ENCODE measurements at regions not wholly inside any gene's neighbourhood (a gene's known extent, or its start where the extent isn't known, plus 50 kb on each side); places are given as distances from the start of the nearest gene placed in this dataset.

DNA sequence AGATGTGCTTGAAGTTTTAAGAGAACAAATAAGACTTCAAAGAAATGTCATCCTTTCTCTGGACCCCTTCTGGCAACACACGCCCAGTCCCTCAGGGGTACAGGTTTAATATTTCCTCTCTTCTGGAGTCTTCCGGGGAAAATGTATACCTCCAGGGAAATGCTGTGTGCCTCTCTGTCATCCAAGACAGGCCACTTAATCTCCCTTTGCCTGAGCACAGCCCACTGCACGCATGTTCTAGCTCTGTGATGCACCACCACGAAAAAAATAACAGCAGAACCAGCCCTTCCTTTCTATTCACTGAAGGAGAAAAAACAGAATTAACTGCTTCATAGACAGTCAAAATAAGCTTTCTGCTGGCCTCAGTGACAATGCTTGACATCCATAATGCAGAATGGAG is 140.1 kb downstream of the RBFOX3 start:
- no peak for DNase-seq (ENCODE audit: low read depth)

DNA sequence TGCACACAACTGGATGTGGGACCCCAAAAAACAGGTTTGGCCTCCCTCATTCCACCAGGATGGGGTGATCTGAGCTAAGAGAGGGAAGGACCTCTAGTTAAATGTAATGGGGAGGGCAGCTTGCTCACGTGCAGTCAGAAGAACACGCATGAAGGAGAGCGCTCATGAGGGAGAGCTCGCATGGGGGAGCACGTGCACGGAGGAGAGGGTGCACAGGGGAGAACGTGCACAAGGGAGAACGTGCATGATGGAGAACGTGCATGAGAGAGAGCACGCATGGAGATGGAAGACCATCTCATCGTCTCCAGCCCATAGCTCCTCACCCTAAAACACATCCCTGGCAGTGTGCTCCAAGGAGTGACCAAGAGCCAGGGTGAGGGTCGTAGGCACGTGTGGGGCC is 141.2 kb downstream of the RBFOX3 start:
- DNase-seq (ENCODE audit: low read depth): no peak

DNA sequence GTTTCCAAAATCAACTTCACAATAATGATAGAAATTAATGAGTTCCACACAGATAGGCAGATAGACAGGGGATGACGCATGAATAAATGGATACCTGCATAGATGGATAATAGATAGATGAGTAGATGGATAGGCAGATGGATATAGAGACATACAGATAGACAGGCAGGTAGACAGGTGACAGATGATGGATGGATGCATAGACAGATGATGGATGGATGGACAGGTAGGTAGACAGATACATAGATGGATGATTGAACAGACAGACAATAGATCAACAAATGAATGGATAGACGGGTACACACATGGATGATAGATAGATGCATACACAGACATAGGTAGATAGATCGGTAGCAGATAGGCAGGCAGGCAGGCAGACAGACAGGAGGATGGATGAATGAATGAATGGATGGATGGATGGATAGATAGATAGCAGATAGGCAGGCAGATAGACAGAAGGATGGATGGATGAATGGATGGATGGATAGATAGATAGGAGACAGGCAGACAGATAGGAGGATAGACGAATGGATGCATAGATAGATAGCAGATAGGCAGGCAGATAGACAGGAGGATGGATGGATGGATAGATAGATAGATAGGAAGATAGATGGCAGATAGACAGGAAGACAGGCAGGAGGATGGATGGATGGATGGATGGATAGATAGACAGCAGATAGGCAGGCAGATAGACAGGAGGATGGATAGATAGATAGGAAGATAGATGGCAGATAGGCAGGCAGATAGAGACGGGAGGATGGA is 142.5 kb downstream of the RBFOX3 start:
- no peak for DNase-seq (ENCODE audit: low read depth)

GRCh38 chr17:79466562-79467350 is 144.1 kb downstream of the RBFOX3 start:
- DNase-seq (ENCODE audit: low read depth): no peak

GRCh38 chr17:79465681-79466025 is 145.2 kb downstream of the RBFOX3 start:
- DNase-seq (ENCODE audit: low read depth): no peak

DNA sequence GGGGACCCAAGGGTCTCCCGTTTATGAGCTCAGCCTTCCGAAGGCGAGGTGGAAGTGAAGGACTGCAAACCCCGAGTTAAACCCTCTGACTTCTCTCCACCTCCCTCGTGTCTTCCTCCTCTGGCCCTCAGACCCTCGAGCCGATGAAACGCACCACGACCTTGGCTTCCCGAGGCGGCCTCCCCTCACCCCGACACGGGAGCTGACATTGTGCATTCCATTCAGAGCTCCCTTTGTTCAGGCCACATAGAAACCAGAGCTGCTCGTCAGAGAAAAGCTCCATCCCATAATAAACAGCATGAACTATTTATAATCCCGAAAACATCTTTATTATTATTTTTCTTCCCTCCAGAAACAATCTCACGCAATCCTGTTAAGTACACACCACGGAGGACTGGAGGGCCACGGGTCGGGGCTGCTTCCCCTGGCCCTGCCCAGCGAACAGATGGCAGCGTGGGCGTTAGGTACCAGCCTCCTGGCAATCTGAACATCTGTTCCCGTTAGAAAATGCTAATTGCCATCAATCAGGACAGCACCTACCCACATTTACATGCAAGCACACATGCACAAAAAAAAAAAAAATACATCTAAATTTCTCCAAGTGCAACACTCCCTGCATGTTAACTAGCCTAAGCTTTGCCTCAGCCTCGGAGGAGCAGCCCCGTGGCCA is 145.7 kb downstream of the RBFOX3 start:
- no peak for DNase-seq (ENCODE audit: low read depth)

DNA sequence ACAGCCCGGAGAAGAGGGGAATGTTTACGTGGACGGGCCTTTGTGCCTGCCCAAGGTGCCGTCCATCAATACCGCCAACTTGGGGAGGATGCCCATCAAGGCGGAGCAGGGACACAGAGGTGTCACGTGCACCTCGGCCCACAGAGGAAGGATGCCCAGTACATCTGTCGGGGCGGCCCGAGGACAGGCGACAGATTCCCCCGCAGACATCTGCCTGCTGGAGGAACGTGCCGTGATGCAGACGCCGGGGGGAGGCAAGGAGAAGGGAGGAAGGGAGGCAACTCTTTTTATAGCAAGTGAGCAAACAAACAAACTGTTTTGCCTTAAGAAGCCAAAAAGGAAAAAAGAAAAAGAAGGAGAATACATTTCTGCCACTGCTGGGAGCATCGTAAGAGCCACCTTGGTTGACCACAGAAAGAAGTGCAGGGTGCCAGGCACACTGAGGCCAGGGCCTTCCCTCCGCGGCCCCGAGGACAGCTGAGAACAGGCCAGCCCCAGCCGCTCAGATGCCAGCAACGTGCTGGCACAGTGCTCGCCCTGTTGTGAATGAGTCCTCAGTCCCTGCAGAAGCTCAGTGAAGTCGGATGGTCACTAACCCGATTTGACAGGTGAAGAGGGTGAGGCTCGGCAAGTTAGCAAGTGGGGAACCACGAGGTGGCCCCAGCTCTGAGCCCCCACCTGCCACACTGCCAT is 146.4 kb downstream of the RBFOX3 start:
- no peak for DNase-seq (ENCODE audit: low read depth)

DNA sequence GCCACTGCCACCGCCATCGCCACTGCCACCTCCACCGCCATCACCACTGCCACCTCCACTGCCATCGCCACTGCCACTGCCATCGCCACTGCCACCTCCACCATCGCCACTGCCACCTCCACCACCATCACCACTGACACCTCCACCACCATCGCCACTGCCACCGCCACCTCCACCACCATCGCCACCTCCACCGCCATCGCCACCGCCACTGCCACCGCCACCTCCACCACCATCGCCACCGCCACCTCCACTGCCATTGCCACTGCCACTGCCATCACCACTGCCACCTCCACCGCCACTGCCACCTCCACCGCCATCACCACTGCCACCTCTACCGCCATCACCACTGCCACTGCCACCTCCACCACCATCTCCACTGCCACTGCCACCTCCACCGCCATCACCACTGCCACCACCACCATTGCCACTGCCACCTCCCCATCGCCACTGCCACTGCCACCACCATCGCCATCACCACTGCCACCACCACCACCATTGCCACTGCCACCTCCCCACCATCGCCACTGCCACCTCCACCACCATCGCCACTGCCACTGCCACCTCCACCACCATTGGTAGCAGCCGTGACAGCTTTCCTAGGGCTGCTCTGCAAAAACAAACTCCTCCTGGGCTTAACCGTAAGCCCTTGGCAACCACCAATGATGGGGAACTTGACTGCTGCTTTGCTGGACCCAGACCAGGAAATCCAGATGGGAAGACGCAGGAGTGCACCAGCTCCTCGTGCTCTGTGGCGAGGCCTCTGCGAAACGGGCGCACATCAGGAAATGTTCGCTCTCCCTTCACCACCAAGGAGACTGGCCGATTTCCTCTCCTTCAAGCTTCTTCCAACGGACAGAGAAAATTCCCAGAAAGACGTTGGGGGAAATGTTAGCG is 147.2 kb downstream of the RBFOX3 start:
- DNase-seq (ENCODE audit: low read depth): no peak

DNA sequence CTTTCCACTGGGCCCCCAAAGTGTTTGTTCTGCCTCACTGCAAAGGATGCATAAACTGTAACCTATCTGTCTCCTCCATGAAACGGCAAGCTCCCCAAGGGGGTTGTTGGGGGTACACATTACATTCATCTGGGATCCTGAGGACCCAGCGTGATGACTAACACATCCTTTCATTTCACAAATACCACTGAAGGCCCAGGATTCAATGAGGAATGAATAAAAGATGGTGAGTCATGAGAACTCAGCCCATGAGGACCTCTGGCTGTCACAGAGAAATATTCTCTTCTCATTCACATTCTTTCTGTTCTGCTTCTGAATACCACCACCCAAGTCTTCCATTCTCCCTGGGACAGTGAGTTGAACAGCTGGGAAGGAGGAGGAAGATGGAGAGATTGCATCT is 149.8 kb downstream of the RBFOX3 start:
- DNase-seq (ENCODE audit: low read depth): no peak

DNA sequence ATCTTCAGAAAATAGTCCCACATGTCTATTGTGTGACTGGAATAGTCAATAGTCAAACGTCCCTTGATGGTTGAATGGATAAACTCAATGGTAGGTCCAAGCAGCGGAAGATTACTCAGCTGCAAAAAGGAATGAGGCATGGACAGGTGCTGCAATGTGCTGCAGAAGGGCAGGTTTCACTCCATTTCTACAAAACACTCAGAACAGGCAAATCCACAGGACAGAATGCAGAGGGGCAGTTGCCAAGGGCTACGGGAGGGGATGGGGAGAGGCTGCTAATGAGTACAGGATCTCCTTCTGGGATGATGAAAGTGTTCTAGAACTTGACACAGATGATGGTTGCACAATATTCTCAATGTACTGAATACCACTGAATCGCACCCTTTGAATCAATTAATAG is 151.0 kb downstream of the RBFOX3 start:
- no peak for DNase-seq (ENCODE audit: low read depth)

GRCh38 chr17:79459003-79459655 is 151.7 kb downstream of the RBFOX3 start:
- DNase-seq (ENCODE audit: low read depth): no peak

GRCh38 chr17:79458356-79458755 is 152.5 kb downstream of the RBFOX3 start:
- DNase-seq (ENCODE audit: low read depth): no peak

GRCh38 chr17:79457889-79458288 is 153.0 kb downstream of the RBFOX3 start:
- no peak for DNase-seq (ENCODE audit: low read depth)

GRCh38 chr17:79457376-79457775 is 153.5 kb downstream of the RBFOX3 start:
- DNase-seq (ENCODE audit: low read depth): no peak

GRCh38 chr17:79455636-79456035 is 155.2 kb downstream of the RBFOX3 start:
- DNase-seq (ENCODE audit: low read depth): no peak

DNA sequence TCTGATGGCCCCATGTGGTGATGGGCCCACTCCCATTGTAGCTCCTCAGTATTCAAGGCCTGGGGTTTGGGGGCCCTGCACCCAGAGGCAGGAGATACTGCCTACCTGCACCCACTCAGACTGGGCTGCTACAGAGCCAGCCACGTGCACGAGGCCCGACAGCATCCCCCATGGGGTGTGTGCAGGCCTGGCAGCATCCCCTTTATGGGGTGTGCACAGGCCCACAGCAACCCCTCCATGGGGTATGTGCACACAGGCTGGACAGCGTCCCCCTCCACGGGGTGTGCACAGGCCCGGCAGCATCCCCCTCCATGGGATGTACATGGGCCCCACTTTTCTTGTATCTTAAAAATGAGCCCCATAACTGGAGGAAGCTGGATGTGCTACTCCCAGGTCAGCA is 156.0 kb downstream of the RBFOX3 start:
- DNase-seq (ENCODE audit: low read depth): no peak

DNA sequence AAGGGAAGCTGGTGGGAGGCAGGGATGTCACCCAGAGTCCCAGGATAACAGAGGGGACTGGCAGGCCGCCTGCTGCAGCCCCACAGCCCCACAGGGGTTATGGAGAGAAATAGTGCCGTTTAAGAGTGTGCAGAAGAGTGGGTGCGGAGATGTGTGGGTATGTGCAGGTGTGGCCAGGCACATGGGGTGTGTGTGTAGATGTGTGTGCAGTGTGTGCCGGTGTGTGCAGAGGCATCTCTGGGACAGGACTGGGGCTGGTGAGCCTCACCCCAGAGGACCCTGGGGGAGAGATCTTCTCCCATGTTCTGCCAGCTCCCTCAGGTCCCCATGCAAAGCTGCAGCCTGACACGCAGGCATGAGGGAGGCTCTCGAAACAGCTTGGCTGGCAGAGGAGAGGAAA is 157.4 kb downstream of the RBFOX3 start:
- no peak for DNase-seq (ENCODE audit: low read depth)

GRCh38 chr17:79452706-79453105 is 158.1 kb downstream of the RBFOX3 start:
- no peak for DNase-seq (ENCODE audit: low read depth)

DNA sequence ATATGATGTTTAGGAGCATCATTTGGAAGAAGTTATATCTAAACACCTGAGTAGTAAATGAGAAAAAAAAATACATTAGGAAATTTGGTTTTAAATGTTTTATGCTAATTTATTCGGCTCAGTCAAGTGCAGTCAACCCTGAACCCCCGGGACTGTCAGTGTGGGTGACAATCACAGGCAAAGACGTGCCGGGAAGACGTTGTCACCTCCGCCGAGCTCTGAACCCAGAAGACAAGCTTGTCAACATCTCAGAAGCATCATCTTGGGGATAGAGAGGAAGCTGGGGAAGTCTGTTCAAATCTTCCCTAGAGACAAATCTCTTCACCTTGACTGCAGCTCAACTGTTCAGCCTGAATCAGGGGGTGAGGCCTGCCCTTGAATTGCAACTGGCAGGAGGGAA is 159.7 kb downstream of the RBFOX3 start:
- no peak for DNase-seq (ENCODE audit: low read depth)

DNA sequence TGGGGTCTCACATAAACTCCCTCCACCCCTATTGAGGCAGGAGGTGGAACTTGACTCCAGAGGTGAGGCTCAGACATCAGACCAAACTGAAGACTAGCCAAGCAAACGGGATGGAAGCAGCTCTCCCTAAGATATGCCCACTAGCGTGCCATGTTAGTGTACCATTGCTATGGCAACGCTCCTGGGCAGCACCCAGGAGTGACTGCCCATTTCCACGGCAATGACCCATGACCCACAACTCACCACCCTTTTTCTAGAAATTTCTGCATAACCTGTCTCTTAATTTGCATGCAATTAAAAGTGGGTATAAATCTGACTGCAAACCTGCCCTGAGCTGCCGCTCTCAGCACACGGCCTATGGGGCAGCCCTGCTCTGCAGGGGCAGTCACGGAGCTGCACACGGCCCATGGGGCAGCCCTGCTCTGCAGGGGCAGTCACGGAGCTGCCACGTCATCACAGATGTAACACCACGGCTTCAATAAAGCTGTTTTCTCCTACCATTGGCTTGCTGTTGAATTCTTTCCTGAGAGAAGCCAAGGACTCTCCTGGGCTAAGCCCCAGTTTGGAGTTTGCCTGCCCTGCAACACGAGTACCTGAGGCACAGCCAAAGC is 164.3 kb downstream of the RBFOX3 start:
- no peak for DNase-seq (ENCODE audit: low read depth)

DNA sequence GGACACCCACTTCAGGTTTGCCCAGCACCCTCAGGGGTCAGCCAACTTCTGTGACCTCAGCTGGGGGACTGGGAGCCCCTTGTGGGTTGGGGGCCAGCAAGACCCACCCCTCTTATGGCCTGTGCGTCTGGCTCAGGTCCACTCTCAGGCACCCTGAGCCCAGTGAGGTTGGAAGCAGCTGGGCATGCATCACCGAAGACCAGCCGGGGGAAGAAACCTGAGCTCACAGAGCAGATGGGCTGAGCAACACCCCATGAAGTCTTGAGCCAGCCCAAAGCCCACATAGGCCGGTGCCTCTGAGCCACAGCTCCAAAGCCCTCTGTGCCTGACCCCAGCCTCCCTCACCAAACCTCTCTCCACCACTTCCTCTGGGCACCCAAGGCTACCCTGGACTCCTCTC is 166.7 kb downstream of the RBFOX3 start:
- DNase-seq (ENCODE audit: low read depth): no peak

All from activated T-cell treated with anti-CD3 and anti-CD28 coated beads for 24 hours (primary cell).